Keratinocyte (primary cell): ENCODE measurements at regions not wholly inside any gene's neighbourhood (a gene's known extent, or its start where the extent isn't known, plus 50 kb on each side); places are given as distances from the start of the nearest gene placed in this dataset.

Experiments used
- DNase-seq: peaks from one replicate; pipeline ENCODE4 v3.0.0-alpha.2; 2011; ENCODE audit warnings: low read depth, missing footprints, low spot score
- FAIRE-seq: peaks from 2 replicates; lab custom pipeline; 2011; peaks lifted over from hg19 to GRCh38; lab: Jason Lieb, UNC
- H2AFZ ChIP-seq: 2 replicates; pipeline ENCODE4 v1.6.0; 2012; ENCODE audit warnings: low read length, control low read depth, inconsistent platforms; ENCODE audit not compliant: control insufficient read depth
- H3K27ac ChIP-seq: 2 replicates; pipeline ENCODE4 v1.5.1; 2011; ENCODE audit warnings: low read length; ENCODE audit not compliant: control insufficient read depth, insufficient read depth
- H3K27me3 ChIP-seq: 3 replicates; pipeline ENCODE4 v1.6.0; 2011; ENCODE audit warnings: low read length; ENCODE audit not compliant: control insufficient read depth, insufficient read depth; ENCODE audit errors: extremely low read depth
- H3K36me3 ChIP-seq, 2 experiments: 2 replicates in 1 of 2; 3 replicates in 1 of 2; pipeline ENCODE4 v1.5.1; 2011; ENCODE audit warnings: low read length in 2 of 2, mild to moderate bottlenecking in 1 of 2; ENCODE audit not compliant: control insufficient read depth in 2 of 2, insufficient read depth in 2 of 2; ENCODE audit errors: extremely low read depth in 1 of 2
- H3K4me1 ChIP-seq: 3 replicates; pipeline ENCODE4 v1.5.1; 2011; ENCODE audit warnings: low read length; ENCODE audit not compliant: control insufficient read depth, insufficient read depth; ENCODE audit errors: extremely low read depth
- H3K4me2 ChIP-seq: 3 replicates; pipeline ENCODE4 v1.6.0; 2011; ENCODE audit warnings: low read depth, low read length; ENCODE audit not compliant: control insufficient read depth, insufficient read depth; ENCODE audit errors: extremely low read depth
- H3K4me3 ChIP-seq, 3 experiments: fragments of 200-600 bp in 1 of 3; sonication (generic) in 1 of 3; 2 replicates in 2 of 3; 3 replicates in 1 of 3; pipeline ENCODE4 v1.5.1; 2011 to 2016; ENCODE audit warnings: low read length in 3 of 3, mild to moderate bottlenecking in 3 of 3, control low read depth in 2 of 3, inconsistent platforms in 1 of 3, low read depth in 1 of 3, mixed read lengths in 1 of 3, mixed run types in 1 of 3, moderate library complexity in 1 of 3; ENCODE audit not compliant: control insufficient read depth in 2 of 3, insufficient read depth in 2 of 3; ENCODE audit errors: extremely low read depth in 1 of 3
- H3K79me2 ChIP-seq: 2 replicates; pipeline ENCODE4 v1.6.0; 2012; ENCODE audit warnings: low read length; ENCODE audit not compliant: control insufficient read depth, insufficient read depth
- H3K9ac ChIP-seq: 3 replicates; pipeline ENCODE4 v1.6.0; 2011; ENCODE audit warnings: low read length; ENCODE audit not compliant: control insufficient read depth, insufficient read depth; ENCODE audit errors: extremely low read depth
- H3K9me1 ChIP-seq: 3 replicates; pipeline ENCODE4 v1.6.0; 2011; ENCODE audit warnings: low read length; ENCODE audit not compliant: control insufficient read depth, insufficient read depth; ENCODE audit errors: extremely low read depth
- H3K9me3 ChIP-seq: 2 replicates; pipeline ENCODE4 v1.5.1; 2012; ENCODE audit warnings: low read depth, low read length; ENCODE audit not compliant: control insufficient read depth
- H4K20me1 ChIP-seq: 3 replicates; pipeline ENCODE4 v1.6.0; 2011; ENCODE audit warnings: low read length; ENCODE audit not compliant: control insufficient read depth, insufficient read depth; ENCODE audit errors: extremely low read depth
- EZH2 ChIP-seq: IDR thresholded peaks from one replicate; pipeline ENCODE4 v1.6.1; 2012; ENCODE audit warnings: inconsistent platforms, mild to moderate bottlenecking, low read length, moderate library complexity
- dilution Hi-C: fragments of 300-500 bp; cut with MboI; formaldehyde crosslinking; loops from one replicate; pipeline ENCODE4 v1.7.0; 2020; ENCODE audit warnings: low sequenced_read_pairs; ENCODE audit not compliant: extremely low pct_ligation_motif_present
- TF ChIP-seq, protein P1 (sequence below), 3 experiments: IDR thresholded peaks in 1 of 3; conservative IDR thresholded peaks in 1 of 3; optimal IDR thresholded peaks in 1 of 3; 2 replicates in 2 of 3; 3 replicates in 1 of 3; pipeline versions ENCODE3 to v1.5.1; 2011; ENCODE audit warnings: low read length in 3 of 3, mild to moderate bottlenecking in 3 of 3, moderate library complexity in 2 of 3, control low read depth in 1 of 3, inconsistent platforms in 1 of 3; ENCODE audit not compliant: insufficient read depth in 2 of 3; ENCODE audit errors: extremely low read depth in 1 of 3

DNA sequence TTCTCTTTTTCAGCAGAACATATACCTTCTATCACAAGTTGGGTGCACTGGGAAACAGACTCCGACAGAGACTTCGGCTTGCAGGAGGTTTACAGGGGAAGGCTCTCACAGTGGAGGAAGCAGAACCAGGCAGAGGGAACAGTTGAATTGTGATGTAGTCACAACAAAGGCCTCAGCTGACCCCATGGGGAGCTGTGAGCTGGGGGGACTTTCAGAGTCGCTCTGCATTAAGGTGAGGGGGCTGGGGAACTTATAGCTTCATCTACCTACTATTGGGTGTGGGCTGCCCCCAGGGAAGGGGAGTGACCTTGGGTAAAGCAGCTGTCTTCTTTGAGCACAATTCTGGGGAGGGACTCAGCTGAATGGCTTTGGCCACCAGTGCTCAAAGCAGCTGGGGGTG lies 94.9 kb upstream of the POU3F1 start:
- Histone ChIP-seq H3K9me1 (no peaks in the 10 kb centered on the region), H3K36me3 (no peaks in the 10 kb centered on the region), H3K27ac (no peak overlapping the region), H3K9me3 (no peaks in the 10 kb centered on the region), H4K20me1 (no peaks in the 10 kb centered on the region), H3K4me3 (no peak overlapping the region), H3K4me1 (peaks cover 28% of the 10 kb centered on the region), H3K79me2 (no peaks in the 10 kb centered on the region), H3K9ac (no peak overlapping the region), H3K27me3 (no peaks in the 10 kb centered on the region), H2AFZ (no peak overlapping the region), H3K4me2 (no peak overlapping the region)
- FAIRE-seq: no peak
- TF ChIP-seq, protein P1, sequence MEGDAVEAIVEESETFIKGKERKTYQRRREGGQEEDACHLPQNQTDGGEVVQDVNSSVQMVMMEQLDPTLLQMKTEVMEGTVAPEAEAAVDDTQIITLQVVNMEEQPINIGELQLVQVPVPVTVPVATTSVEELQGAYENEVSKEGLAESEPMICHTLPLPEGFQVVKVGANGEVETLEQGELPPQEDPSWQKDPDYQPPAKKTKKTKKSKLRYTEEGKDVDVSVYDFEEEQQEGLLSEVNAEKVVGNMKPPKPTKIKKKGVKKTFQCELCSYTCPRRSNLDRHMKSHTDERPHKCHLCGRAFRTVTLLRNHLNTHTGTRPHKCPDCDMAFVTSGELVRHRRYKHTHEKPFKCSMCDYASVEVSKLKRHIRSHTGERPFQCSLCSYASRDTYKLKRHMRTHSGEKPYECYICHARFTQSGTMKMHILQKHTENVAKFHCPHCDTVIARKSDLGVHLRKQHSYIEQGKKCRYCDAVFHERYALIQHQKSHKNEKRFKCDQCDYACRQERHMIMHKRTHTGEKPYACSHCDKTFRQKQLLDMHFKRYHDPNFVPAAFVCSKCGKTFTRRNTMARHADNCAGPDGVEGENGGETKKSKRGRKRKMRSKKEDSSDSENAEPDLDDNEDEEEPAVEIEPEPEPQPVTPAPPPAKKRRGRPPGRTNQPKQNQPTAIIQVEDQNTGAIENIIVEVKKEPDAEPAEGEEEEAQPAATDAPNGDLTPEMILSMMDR (optimal IDR thresholded peaks at IDR 0.05 in 1 of 3, IDR thresholded peaks at IDR 0.05 in 1 of 3, conservative IDR thresholded peaks at IDR 0.05 in 1 of 3; ENCODE audit: extremely low read depth in 1 of 3, insufficient read depth in 2 of 3, low read length in 3 of 3): no peak
- TF ChIP-seq EZH2: no peak
- DNase-seq: no peak
- dilution Hi-C loops: no loop called here

DNA sequence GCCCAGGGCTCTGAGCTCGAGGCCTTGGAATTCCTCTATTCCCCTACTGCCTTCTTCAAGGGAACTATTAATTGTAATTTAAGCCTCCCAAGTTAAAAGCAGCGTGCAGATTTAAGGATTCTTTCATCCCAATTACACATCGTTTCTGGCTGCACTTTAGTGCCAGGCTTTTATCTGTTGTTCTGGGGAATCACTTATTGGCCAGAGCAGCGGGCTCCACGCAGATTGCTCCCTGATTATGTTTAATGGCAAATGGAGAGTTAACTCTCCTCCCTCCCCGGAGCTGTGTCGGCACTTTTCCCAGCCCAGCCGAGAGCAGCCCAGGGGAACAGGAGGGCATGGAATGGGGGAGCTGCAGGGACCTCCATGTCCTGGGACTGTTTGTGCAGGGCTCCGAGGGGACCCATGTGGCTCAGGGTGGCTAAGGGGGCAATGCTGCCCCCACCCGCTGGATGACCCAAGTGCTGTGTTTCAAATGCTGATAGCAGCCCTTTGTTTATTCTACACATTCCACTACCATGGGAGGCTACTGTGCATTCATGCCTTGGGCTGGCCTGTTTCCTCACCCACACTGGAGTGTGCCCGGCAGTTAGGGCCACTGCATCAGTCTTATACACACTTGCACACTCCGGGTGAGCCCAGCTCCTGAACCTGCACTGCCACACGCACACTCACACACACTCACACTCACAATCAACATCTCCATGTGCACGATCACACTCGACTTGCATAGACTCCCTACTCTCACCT lies 93.3 kb upstream of the POU3F1 start:
- H3K79me2 ChIP-seq: no peaks in the 10 kb centered on the region
- no peak overlapping the region for H3K9ac ChIP-seq
- no peaks in the 10 kb centered on the region for H3K9me3 ChIP-seq
- no peak overlapping the region for H3K4me3 ChIP-seq
- H3K4me2 ChIP-seq: no peak overlapping the region
- dilution Hi-C loops: no loop called here
- no peaks in the 10 kb centered on the region for H4K20me1 ChIP-seq
- no peak for FAIRE-seq
- no peaks in the 10 kb centered on the region for H3K27me3 ChIP-seq
- no peaks in the 10 kb centered on the region for H3K36me3 ChIP-seq
- DNase-seq: no peak
- no peaks in the 10 kb centered on the region for H3K9me1 ChIP-seq
- TF ChIP-seq, protein P1 (optimal IDR thresholded peaks at IDR 0.05 in 1 of 3, IDR thresholded peaks at IDR 0.05 in 1 of 3, conservative IDR thresholded peaks at IDR 0.05 in 1 of 3; ENCODE audit: extremely low read depth in 1 of 3, insufficient read depth in 2 of 3, low read length in 3 of 3): no peak
- no peak for TF ChIP-seq EZH2
- H3K4me1 ChIP-seq: peaks cover 28% of the 10 kb centered on the region
- no peak overlapping the region for H2AFZ ChIP-seq
- no peak overlapping the region for H3K27ac ChIP-seq
